ENCODE measurements at regions not wholly inside any gene's neighbourhood (a gene's known extent, or its start where the extent isn't known, plus 50 kb on each side); places are given as distances from the start of the nearest gene placed in this dataset.

DNA sequence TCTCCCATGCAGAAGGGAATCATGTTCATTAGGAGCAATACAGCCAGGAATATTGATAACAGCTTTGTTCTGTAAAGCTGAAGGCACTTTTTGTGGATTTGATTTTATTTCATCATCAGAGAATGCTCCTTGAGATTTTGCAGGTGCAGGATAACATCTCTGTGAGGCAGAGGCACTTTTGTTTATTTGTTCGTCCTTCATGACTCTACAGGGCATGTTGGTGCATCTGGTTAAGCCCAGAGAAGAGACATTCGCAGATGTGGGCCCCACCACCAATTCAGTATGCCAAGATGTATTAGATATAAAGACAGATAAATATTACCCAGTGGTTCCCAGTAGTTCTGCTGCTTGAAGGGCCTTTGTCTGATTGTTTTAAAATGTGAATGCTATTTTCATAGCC lies 368.1 kb upstream of the SEMA6D start:
- ATAC-seq (replicated peaks) (no peak), DNase-seq (no peak)
- Mint-ChIP-seq H3K27ac (no peak overlapping the region), H3K27me3 (no peaks in the 10 kb centered on the region), H3K9me3 (no peaks in the 10 kb centered on the region), H3K36me3 (ENCODE audit: insufficient read depth) (no peaks in the 10 kb centered on the region), H3K4me1 (ENCODE audit: low read depth in 2 of 2) (no peaks in the 10 kb centered on the region), H3K4me3 (no peak overlapping the region)

DNA sequence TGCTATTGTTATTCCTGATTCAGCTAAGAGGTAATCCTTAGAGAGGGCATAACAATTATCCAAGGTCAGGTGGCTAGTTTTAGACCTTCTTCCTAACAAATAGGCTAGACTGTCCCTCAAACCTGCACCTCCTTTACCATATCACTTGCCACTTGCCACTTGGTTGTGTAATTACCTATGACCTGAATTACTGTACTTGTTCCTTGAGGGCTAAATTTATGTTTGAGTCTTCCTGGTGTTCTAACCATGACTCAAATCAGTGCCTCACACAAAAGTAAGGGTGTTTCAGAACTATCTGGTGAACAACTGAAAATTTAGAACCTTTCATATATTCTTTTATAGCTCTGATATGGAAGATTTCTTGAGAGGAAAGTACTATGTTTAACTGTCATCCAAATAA lies 365.8 kb upstream of the SEMA6D start:
- Mint-ChIP-seq H3K27me3 (no peaks in the 10 kb centered on the region), H3K27ac (no peak overlapping the region), H3K9me3 (peaks cover 0 to 2% of the 10 kb centered on the region in 2 donors), H3K4me1 (ENCODE audit: low read depth in 2 of 2) (no peaks in the 10 kb centered on the region), H3K36me3 (ENCODE audit: insufficient read depth) (no peaks in the 10 kb centered on the region), H3K4me3 (no peak overlapping the region)
- no peak for DNase-seq
- no peak for ATAC-seq (replicated peaks)

DNA sequence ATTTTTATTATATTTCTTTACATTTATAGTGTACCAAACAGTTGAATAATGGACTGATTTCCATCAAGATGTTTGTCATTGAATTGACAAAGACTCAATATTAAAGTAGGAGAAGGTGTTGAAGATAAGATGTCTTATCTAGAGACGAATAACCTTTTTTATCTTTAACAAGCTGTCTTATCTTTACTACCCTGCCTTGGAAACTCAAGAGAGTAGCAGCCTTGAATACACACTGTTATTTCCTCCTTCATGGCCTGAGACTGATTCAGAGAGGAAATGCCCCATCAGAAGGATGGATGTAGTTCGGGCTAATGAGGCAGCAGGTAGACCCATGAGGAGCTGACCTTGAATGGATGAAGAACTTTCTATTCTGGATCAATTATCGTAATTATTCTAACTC lies 365.1 kb upstream of the SEMA6D start:
- DNase-seq (no peak), ATAC-seq (replicated peaks) (no peak)
- peaks cover 0 to 2% of the 10 kb centered on the region in 2 donors for H3K9me3 Mint-ChIP-seq
- H3K4me1 Mint-ChIP-seq (ENCODE audit: low read depth in 2 of 2): no peaks in the 10 kb centered on the region
- no peaks in the 10 kb centered on the region for H3K36me3 Mint-ChIP-seq (ENCODE audit: insufficient read depth)
- no peaks in the 10 kb centered on the region for H3K27me3 Mint-ChIP-seq
- no peak overlapping the region for H3K27ac Mint-ChIP-seq
- no peak overlapping the region for H3K4me3 Mint-ChIP-seq

DNA sequence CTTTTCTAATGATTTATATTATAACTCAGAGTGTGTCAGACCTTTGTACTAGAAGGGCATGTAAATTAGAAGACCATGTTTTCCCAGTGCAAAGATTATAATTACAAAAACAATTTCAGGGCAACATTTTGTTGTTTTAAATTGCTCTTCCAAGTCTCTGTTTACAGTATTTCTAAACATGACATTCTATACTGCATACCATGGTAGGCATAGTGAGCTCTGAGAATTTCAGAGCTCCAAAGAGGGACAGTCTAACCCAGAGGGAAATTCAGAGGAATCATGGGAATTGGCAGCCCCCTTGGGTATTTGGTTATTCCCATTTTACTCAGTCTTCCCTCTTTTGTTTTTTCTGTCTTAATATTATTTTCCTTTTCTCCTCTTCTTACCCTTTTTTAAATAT lies 361.5 kb upstream of the SEMA6D start:
- no peak overlapping the region for H3K4me3 Mint-ChIP-seq
- no peaks in the 10 kb centered on the region for H3K36me3 Mint-ChIP-seq (ENCODE audit: insufficient read depth)
- no peak for ATAC-seq (replicated peaks)
- H3K27me3 Mint-ChIP-seq: no peaks in the 10 kb centered on the region
- H3K9me3 Mint-ChIP-seq: peaks cover 0 to 2% of the 10 kb centered on the region in 2 donors
- H3K4me1 Mint-ChIP-seq (ENCODE audit: low read depth in 2 of 2): no peaks in the 10 kb centered on the region
- DNase-seq: no peak
- H3K27ac Mint-ChIP-seq: no peak overlapping the region

DNA sequence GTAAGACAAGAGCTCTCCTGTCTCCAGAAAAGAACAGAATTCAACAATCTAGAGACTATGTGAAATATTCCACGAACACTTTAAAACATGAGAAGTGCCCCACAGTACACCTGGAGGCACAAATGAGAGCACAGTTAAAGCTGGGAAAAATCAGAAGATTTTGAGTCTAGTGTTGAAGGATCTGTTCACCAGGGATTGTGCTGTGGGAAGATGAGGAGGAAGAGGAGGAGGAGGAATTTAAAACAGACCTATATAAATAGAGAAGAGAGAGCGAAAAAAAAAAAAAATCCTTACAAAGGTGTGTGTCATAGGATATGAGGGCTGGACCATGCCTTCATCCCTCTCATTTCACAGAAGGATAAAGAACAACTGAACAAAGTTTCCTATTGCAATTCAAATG lies 361.0 kb upstream of the SEMA6D start:
- H3K27ac Mint-ChIP-seq: no peak overlapping the region
- no peak for DNase-seq
- H3K4me1 Mint-ChIP-seq (ENCODE audit: low read depth in 2 of 2): no peaks in the 10 kb centered on the region
- H3K36me3 Mint-ChIP-seq (ENCODE audit: insufficient read depth): no peaks in the 10 kb centered on the region
- H3K9me3 Mint-ChIP-seq: peaks cover 0 to 2% of the 10 kb centered on the region in 2 donors
- no peak overlapping the region for H3K4me3 Mint-ChIP-seq
- H3K27me3 Mint-ChIP-seq: no peaks in the 10 kb centered on the region
- no peak for ATAC-seq (replicated peaks)

DNA sequence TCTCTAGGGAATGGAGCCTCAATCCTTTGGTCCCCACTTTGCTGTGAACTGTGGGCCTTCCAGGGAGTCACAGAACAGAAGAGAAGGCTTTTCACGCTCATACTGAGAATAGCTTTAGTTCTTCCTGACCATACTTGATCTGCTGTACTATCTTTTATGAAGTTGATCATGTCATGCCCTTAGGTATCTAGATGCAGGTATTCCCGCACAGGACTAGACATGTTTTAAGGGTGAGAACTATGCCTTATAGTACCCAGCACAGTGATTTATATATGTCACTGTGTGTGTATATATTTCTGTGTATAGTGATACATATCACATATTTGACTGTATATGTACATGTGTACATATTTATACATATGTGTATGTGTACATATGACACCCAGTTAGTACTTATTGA lies 358.4 kb upstream of the SEMA6D start:
- no peak overlapping the region for H3K4me3 Mint-ChIP-seq
- H3K9me3 Mint-ChIP-seq: peaks cover 0 to 6% of the 10 kb centered on the region in 2 donors

DNA sequence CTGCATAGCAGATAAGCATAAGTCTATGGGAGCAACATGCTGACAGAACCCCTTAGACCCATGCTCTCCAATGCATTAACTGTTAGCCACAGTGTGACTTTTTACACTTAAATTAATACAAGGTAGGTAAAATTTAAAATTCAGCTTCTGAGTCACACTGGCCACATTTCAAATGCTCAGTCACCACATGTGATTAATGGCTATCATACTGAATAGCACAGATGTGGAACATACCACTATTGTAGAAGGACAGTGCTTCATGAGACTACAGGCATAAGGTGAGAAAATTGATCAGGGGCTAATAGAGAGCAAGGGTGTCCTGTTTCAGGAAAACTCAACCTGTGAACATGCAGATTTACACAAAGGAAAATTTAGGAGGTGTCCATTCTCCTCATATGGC lies 357.0 kb upstream of the SEMA6D start:
- Mint-ChIP-seq H3K9me3 (peaks cover 0 to 10% of the 10 kb centered on the region in 2 donors), H3K36me3 (ENCODE audit: insufficient read depth) (no peaks in the 10 kb centered on the region), H3K27me3 (no peaks in the 10 kb centered on the region), H3K27ac (no peak overlapping the region), H3K4me1 (ENCODE audit: low read depth in 2 of 2) (no peaks in the 10 kb centered on the region), H3K4me3 (no peak overlapping the region)
- ATAC-seq (replicated peaks) (no peak), DNase-seq (no peak)

More for the DNA sequence above, 358.4 kb upstream of the SEMA6D start:
- ATAC-seq (replicated peaks) (no peak), DNase-seq (no peak)
- Mint-ChIP-seq H3K27ac (no peak overlapping the region), H3K4me1 (ENCODE audit: low read depth in 2 of 2) (no peaks in the 10 kb centered on the region), H3K36me3 (ENCODE audit: insufficient read depth) (no peaks in the 10 kb centered on the region), H3K27me3 (no peaks in the 10 kb centered on the region)

DNA sequence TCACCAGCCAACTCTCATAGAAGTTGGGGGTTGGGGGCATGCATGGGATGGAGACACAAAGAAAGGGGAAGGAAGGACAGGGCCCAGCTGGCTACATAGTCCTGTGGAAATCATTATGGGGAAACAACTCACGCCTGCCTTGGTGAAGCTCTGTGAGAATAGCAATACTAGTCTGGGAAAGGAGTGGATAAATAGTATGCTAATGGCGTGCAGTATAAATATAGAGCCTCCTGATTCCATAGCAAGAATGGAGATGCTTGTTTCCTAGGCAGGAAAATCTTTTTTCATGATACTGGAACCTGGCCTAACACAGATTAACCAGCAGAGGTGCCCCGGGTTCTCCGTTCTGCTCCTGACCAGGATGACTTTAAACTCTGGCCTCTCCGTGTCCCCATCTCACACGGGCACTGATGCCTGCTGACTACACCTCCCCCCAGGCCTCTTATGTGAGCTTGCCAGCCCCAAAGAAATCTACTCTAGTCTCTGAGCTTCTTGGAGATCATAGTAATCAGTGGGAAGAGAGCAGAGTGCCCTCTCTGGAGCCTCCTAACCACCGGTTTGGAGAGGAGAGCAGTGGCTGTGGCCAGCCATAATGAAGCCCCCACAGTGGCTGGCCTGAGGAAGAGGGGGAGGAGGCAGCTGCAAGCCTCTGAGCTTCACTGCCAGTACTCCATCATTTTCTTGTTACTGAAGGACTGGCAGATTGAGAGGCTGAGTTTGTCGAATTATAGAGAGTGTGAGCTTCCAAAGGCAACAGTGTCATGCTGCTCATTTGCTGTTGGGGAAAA lies 355.0 kb upstream of the SEMA6D start:
- DNase-seq: no peak
- ATAC-seq (replicated peaks): no peak
- Mint-ChIP-seq H3K36me3 (ENCODE audit: insufficient read depth) (no peaks in the 10 kb centered on the region), H3K27me3 (no peaks in the 10 kb centered on the region), H3K9me3 (peaks cover 0 to 11% of the 10 kb centered on the region in 2 donors), H3K4me1 (ENCODE audit: low read depth in 2 of 2) (no peaks in the 10 kb centered on the region), H3K4me3 (no peak overlapping the region), H3K27ac (no peak overlapping the region)

DNA sequence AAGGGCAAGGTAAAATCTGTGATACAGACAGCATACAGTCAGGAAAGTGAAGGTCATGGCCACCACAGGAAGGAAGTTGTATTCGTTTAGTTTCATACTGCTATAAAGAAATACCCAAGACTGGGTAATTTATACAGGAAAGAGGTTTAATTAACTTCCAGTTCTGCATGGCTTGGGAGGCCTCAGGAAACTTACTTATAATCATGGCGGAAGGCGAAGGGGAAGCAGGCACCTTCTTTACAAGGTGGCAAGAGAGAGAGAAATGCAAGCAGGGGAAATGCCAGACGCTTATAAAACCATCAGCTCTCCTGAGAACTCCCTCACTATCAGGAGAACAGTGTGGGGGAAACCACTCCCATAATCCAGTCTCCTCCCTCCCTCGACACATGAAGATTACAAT lies 353.7 kb upstream of the SEMA6D start:
- Mint-ChIP-seq H3K4me3 (no peak overlapping the region), H3K4me1 (ENCODE audit: low read depth in 2 of 2) (no peaks in the 10 kb centered on the region), H3K9me3 (peaks cover 0 to 13% of the 10 kb centered on the region in 2 donors), H3K36me3 (ENCODE audit: insufficient read depth) (no peaks in the 10 kb centered on the region), H3K27me3 (no peaks in the 10 kb centered on the region), H3K27ac (no peak overlapping the region)
- DNase-seq (no peak), ATAC-seq (replicated peaks) (no peak)

DNA sequence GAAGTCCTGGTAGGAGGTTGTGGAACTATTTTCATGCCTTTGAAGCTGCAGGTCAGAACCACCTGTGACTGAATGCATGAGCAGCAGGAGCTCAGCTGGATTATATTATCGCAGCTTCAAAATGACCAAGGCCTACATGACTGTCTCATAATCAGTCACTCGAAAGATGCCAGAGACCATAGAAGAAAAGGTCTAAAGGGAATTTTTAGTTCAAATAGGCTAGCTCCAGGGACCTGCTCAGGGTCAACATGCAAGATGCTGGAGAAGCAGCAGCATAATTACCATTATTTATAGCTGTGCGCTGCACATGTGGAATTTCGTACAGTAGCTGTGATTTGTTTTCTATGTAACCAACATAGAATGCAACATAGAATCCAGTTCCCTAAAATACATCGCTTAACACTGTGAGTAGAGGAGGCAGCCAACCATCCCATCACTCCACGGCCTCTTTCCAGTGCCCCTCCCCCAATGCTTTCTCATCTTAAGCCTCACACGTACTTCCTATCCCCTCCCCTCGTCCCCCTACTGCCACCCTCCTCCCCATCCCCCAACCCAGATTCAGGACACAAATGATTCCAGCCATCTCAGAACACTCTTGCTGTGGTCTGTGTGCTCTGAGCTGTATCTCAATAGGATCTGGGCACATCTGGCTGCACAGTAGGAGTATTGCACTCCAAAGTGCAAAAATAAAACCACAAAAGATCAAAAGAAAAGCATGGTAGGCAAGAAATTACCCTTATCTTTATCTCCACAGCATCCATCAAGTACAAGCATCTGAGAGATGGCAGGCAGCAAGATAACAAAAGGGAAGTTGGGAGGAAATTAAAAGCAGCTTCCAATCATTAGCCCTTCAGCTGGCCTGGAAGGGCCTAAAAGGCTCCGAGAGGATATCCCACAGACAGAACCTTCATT lies 352.8 kb upstream of the SEMA6D start:
- no peaks in the 10 kb centered on the region for H3K4me1 Mint-ChIP-seq (ENCODE audit: low read depth in 2 of 2)
- DNase-seq: no peak
- H3K9me3 Mint-ChIP-seq: peaks cover 0 to 13% of the 10 kb centered on the region in 2 donors
- no peak for ATAC-seq (replicated peaks)
- no peak overlapping the region for H3K4me3 Mint-ChIP-seq
- H3K27me3 Mint-ChIP-seq: no peaks in the 10 kb centered on the region
- H3K36me3 Mint-ChIP-seq (ENCODE audit: insufficient read depth): no peaks in the 10 kb centered on the region
- no peak overlapping the region for H3K27ac Mint-ChIP-seq

DNA sequence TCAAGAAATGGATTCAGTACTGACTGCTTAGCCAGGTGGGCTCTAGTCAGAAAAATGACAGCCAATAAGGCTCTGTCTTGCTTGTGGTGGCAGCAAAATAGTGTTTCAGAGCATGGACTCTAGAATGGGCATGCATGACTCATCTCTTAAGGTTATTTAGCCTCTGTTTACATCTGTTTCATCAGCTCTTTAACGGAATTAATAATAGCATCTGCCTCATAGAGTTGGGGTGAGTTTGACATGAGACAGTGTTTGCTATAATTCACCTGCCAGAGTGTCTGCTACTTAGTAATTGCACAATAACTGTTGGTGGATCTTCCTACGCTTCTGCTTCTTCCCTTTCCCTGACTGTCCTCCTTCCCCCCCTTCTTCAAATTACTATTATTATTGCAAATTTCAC lies 350.4 kb upstream of the SEMA6D start:
- no peak for ATAC-seq (replicated peaks)
- Mint-ChIP-seq H3K27ac (no peak overlapping the region), H3K9me3 (peaks cover 0 to 13% of the 10 kb centered on the region in 2 donors), H3K27me3 (no peaks in the 10 kb centered on the region), H3K4me1 (ENCODE audit: low read depth in 2 of 2) (no peaks in the 10 kb centered on the region), H3K36me3 (ENCODE audit: insufficient read depth) (no peaks in the 10 kb centered on the region), H3K4me3 (no peak overlapping the region)
- DNase-seq: no peak

DNA sequence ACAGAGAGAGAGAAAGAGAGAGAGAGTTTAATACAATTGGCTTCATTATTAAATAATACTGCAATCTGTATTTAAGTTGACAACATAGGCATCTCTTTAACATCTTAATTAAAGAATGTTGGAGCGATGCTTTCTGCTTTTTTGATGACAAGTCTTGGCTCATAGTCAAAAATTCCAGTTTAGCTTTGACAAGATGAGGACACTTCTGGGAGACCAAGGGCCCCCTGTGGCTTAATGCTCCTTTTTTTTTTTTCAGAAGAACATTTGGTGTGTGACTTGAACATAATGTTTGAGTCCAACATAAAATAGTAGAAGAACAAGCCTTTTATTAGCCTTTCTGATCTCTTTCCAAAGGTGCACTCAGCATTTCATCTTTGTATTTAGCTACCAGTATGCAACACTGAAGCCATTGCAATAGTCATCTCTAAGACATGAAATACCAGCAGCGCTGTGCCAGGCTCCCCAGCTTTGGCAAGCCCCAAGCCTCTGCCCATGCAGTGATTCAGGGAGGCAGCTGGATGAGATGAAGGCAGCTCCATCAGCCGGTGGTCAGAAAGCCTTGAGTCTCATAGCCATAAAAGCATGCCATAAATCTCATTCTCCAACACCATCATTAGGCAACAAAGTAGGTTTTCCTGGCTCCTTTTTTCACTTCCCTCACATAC lies 349.4 kb upstream of the SEMA6D start:
- peaks cover 0 to 13% of the 10 kb centered on the region in 2 donors for H3K9me3 Mint-ChIP-seq
- H3K27ac Mint-ChIP-seq: no peak overlapping the region
- H3K27me3 Mint-ChIP-seq: no peaks in the 10 kb centered on the region

DNA sequence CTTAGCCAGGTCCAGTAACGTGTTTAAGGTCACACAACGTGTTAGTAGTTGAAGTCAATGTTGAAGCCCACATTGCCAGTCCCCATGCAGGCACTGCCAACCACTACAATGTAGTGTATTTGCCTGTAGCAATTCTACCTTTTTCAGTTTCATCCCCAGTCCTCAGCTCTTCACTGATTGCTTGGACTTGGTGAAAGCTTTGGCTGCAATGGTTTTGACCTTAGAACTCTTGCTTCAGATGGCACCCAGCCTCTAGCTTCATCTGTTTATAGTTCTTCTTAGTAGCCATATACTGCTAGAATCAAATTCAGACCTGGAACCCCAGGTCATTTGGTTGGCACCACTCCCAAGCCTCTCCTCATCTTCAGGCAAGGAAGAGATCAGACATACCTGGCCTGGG lies 345.4 kb upstream of the SEMA6D start:
- DNase-seq (no peak), ATAC-seq (replicated peaks) (no peak)
- Mint-ChIP-seq H3K27me3 (no peaks in the 10 kb centered on the region), H3K4me1 (ENCODE audit: low read depth in 2 of 2) (no peaks in the 10 kb centered on the region), H3K4me3 (no peak overlapping the region), H3K27ac (no peak overlapping the region), H3K9me3 (peaks cover 0 to 4% of the 10 kb centered on the region in 2 donors), H3K36me3 (ENCODE audit: insufficient read depth) (no peaks in the 10 kb centered on the region)

More for the DNA sequence above, 349.4 kb upstream of the SEMA6D start:
- Mint-ChIP-seq H3K36me3 (ENCODE audit: insufficient read depth) (no peaks in the 10 kb centered on the region), H3K4me3 (no peak overlapping the region), H3K4me1 (ENCODE audit: low read depth in 2 of 2) (no peaks in the 10 kb centered on the region)
- ATAC-seq (replicated peaks) (no peak), DNase-seq (no peak)
